ENCODE measurements at regions not wholly inside any gene's neighbourhood (a gene's known extent, or its start where the extent isn't known, plus 50 kb on each side); places are given as distances from the start of the nearest gene placed in this dataset.

DNA sequence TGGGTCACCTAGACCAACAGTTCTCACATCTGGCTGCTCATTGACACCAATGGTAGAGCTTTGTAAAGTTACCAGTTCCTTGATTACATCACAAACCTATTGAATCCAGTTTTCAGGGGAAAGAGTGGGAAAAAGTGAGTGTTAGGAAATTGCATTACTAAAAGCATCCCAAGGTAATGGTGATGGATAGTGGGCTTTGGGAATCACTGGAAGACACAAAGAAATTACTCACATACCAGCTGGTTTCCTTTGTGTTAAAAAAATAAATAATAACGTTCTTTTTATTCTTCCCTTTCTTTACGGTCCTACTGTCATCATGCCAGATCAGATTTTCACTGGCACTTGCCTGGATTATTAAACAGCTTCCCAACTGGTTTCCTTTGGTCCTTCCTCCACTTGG lies 370.7 kb downstream of the RFPL4B start:
- no peak for DNase-seq (ENCODE audit: low read depth in 2 of 2)

DNA sequence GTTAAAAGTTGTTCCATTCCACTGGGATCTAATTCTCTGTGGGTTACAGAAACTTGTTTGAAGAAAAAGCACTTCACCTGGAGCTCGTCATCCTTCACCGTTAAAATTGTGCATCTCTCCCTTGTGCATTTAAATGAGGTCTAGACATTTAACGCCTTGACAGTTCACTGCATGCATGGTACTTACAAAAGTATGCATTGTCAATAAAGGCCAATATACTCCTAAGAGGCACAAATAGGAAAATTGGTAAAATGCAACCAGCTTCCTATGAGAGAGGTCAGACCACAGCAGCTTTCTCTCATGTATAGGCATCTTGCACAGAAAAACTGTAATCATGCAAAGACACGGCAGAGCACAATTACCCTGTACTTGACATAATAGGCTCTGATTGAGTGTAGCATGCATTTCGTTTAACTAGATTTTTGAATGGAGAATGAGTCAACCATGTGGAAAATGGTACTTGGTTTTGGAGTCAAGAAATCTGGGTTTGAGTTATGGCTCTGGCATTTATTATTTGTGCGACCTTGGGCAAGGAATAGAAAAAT lies 378.5 kb downstream of the RFPL4B start:
- no peak for DNase-seq (ENCODE audit: low read depth in 2 of 2)

DNA sequence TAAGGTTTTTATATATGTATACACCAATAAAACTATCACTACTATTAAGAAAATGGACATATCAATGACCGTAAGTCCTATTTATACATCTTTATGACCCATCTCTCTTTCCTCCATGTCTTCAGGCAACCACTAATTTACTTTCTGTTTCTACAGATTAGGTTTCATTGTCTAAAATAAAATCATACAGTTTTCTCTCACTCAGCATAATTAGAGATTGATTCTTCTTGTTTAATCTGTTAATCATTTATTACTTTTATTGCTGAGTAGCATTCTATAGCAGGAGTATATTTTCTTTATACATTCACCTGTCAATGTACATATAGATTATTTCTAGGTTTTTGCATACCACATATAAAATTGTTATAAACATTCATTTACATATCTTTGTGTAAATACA lies 388.0 kb downstream of the RFPL4B start:
- no peak for DNase-seq (ENCODE audit: low read depth in 2 of 2)

DNA sequence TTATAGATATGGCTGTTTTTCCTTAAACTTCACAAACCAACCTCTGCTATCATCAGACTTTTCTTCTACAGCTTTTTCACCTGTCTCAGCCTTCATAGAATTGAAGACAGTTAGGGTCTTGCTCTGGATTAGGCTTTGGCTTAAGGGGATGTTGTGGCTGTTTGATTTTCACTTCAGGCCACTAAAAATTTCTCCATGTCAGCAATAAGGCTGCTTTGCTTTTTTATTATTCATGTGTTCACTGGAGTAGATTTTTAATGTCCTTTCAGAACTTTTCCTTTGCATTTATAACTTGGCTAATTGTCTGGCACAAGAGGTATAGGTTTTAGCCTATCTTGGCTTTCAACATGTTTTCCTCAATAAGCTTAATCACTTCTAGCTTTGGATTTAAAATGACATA lies 392.6 kb downstream of the RFPL4B start:
- no peak for DNase-seq (ENCODE audit: low read depth in 2 of 2)

DNA sequence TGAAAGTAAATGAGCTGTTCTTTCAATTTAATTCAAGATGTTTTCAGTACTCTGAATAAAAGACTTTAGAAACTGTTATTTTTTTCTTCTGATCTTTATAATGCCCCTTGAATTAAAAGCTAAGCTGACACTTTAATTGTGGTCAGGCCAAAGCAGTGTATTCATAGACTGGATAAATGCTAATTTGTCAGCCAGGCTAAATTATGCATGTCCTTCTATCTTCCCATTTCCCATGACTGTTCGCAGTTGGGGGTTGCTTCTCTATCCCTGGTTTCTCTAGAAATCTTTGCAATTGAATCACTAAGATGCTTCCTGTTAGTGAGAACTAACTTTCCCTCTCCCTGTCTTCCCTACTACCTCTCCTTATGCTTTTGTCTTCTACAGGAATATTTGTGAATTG lies 396.2 kb downstream of the RFPL4B start:
- no peak for DNase-seq (ENCODE audit: low read depth in 2 of 2)

DNA sequence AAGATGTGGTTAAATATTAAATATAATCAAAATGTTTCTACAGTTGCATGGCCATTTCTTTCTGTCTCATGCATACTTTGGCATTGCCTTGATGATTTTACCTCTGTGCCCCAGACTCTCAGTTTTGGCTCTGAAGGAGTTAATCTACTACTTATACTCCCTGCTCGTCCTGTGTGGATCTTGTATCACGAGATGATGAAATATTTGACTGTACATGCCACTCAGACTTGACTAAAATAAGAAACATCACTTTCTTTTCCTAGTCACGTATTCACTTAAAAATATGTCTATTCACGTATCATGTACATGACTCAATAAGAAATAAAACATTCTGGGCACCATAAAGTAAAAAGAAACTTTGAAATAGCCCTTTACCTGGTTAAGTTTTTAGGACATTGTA lies 397.7 kb downstream of the RFPL4B start:
- no peak for DNase-seq (ENCODE audit: low read depth in 2 of 2)

DNA sequence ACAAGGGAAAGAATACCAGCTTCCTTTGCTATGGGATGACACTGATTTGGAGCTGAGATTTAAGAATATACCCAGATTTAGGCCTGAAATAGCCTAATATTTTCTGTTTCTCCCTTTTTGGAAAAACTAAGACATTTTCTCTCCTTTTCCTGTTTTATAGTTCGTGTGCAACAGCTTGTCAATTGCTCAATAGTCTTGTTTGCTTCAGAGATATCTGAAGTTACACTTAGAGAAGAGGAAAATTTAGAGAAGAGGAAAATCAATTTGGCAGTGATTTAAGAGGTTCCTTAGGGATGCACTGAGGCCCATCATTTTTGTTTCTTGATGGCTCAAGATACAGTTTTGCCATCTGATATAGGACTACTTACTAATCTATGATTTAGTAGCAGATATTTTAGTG lies 398.6 kb downstream of the RFPL4B start:
- DNase-seq (ENCODE audit: low read depth in 2 of 2), result no peak

DNA sequence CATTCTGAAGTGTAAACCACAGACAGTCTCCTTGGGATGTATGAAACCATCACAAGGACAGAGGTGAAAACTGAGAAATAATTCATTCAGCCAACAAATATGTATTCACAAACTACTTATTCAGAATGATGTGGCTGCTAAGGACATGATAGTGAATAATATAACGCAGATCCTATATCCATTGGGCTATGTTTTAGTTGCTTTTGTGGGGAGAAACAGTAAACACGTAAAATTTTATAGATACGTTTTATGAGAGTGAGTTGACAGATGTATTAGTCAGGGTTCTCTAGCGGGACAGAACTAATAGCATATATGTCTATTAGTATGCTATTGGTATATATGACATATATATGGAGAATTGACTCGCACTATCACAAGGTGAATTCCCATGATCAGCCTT lies 402.5 kb downstream of the RFPL4B start:
- no peak for DNase-seq (ENCODE audit: low read depth in 2 of 2)

DNA sequence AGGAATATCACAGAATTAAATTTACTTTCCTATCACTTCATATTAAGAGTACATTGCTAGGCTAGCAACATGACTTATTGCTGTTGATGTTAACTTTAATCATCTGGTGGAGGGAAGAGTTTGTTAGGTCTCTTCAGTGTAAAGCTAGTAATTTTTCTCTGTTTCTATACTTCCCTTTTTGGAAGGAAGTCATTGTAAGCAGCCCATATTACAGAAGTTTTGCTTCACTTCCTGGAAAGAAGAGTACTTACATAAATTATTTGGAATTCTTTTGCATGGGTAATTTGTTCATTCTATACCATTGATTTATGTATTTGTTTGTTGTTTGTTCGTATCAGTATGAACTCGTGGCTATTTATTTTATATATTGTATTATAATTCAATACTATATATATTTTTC lies 405.2 kb downstream of the RFPL4B start:
- DNase-seq (ENCODE audit: low read depth in 2 of 2), result no peak

DNA sequence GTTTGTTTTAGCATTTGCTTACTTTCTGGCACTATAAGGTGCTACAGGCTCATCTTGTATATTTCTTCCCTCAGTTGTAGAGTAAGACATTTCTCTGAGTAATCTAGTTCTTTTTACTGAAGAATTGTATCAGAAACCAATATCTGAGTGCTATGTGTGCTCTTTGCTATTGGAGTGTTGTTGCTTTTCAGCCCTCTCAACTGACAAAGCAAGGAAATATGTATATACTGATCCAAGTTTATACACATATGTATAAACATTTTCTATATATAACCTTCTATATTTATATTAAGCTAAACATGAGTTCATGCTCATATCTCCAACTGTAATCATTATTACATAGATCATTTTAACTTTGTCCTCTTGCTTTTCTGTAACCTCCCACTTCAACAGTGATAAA lies 405.7 kb downstream of the RFPL4B start:
- DNase-seq (ENCODE audit: low read depth in 2 of 2), result no peak

DNA sequence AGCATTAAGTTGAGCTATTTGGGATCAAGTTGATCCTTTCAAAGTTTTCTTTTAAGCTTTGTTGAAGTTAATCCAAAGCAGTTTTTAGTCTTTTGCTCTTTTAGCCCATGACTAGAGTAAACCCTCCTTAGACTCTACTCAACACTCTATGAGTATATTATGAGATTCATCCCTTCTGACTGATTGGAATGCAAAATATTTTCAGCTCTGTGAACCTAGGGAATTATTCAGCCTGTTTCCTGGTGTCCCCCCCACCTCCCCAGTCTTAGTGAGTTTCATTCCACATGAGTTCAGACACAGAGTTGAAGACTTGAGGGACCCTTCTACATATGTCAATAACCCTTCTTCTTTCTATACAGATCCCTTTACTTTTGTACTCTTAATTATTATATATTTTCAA lies 413.7 kb downstream of the RFPL4B start:
- no peak for DNase-seq (ENCODE audit: low read depth in 2 of 2)

DNA sequence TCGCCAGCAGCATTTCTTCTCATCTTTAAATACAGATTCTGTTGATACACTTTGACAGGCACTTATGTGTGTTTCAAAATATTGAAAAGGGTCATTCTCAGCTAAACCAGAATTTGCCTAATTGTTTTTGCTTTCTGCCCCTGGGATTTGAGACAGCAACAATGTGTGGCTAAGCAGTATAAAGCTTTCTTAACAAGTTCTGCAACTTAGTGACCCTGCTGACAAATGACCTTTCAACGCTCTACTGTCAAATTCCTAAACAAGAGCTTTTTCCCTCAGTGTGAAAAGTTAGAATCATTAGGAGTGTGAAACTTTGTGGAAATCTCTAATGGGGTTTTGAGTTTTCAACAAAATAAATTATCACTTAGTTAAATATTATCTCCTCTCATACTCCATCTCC lies 414.6 kb downstream of the RFPL4B start:
- no peak for DNase-seq (ENCODE audit: low read depth in 2 of 2)

DNA sequence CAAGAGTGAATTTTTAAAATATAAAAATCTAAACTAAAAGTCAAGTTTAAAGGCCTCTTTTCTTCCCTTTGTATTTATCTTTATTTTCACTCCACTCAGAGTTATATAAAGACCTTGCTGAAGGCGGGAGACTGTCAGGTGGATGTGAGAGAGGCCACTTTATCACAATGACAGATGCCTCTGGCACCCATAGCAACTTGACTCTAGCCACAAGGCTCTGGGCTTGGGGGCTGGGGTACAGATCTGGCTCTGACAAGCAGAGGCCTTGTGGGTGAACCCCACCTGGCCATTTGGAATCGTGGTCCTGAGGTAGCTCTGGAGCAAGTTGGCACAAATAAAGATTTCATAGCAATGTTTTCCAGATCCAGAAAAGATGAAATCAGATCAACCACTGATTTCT lies 417.2 kb downstream of the RFPL4B start:
- DNase-seq (ENCODE audit: low read depth in 2 of 2), result no peak

DNA sequence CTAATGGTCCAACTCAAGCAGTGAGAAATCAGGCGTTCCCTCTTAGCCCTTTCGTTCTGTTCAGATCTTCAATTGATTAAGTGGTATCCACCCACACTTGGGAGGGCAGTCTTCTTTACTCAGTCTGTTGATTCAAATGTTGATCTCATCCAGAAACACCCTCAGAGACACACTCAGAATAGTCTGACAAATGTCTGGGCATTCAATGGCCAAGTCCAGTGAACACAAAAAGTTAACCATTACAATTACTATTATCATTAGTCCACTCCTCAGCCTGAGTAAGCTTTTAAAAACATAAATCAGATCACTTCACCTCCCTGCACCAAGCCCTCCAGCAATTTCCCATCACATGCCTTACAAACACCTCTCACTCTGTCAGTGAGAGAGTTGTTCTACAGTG lies 423.2 kb downstream of the RFPL4B start:
- no peak for DNase-seq (ENCODE audit: low read depth in 2 of 2)

DNA sequence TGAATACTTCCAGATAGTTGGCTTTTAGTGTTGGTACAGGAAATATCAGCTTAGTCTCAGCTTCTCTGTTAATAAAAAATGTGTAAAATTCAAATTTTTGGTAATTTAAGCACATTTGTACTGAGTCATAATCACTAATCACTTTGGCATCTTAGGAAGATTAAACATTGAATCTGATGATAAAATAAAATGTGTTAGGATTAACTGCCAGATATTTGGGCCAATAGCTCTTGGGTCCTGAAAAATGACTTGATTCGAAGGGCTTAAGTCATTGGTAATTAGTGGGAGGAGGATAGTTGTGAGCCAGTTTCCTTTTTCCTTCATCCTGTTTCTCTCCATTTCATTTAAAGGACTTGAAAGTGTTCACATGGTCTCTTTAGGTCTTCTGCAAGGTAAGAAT lies 426.1 kb downstream of the RFPL4B start:
- no peak for DNase-seq (ENCODE audit: low read depth in 2 of 2)

DNA sequence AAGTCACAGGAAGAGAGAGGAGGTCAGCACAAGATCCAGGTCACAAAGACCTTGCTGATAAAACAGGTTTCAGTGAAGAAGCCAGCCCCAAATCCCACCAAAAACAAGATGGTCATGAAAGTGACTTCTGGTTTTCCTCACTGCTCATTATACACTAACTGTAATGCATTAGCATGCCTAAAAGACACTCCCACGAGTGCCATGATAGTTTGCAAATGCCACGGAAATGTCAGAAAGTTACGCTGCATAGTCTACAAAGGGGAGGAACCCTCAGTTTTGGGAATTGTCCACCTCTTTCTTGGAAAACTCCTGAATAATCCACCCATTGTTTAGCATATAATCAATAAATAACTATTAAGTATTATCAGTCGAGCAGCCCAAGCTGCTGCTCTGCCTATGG lies 427.2 kb downstream of the RFPL4B start:
- DNase-seq (ENCODE audit: low read depth in 2 of 2), result no peak

DNA sequence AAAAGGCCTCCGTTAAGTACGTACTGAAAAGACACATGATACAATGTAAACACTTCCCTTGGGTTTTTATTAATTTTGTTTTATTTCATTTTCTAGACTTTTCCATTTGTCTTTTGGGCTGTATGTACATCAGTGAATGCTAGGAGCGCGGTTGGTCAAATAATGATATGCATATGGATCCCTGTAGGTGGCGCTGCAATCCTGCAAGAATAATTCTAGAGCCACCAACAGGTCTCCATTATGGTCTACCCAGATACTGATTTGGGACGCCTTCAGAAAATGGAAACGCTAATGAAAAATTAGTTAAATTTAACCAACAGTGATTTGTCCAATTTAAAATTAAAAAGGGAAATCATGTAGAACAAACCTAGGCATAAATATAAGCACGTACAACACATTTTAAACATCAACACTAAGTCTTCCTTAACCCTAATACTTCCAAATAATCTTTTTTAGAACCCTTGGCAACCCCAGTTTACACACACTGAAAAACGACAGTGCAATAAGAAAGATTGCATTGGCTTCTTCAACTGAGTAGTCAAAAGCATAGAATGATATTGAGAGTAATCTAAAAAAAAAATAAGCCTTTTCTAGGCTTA lies 433.5 kb downstream of the RFPL4B start:
- no peak for DNase-seq (ENCODE audit: low read depth in 2 of 2)

DNA sequence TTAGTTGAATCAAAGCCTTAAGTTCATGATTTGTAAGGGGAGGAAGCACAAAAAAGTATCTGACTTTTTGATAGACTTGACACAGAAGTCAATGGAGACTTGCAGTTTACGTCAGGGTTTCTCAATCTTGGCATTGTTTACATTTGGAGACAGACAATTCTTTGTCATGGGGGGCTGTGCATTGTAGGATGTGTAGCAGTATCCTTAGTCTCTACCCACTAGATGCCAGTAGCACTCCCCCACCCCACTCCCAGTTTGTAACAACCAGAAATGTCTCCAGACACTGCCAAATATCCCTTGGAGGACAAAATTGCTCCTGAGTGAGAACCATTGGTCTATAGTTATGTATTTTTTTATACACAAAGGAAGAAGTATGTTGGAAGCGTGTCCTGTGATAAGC lies 434.1 kb downstream of the RFPL4B start:
- no peak for DNase-seq (ENCODE audit: low read depth in 2 of 2)

DNA sequence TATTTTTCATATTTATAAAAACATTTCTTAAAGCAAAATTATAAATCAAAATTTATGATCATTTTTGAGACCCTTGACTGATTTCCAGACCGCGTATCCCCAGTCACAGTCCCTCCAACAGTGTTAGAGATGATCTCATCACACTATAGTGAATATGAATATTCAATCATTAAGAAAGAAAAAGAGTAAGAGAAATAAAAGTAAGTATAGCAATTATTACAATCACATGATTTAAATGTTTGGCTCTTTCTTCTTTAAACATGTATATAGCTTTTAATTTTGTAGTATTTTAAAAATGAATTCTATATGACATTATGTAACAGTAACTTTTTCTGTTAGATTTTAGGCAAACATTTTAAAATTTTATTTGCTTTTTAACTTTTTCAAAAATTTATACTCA lies 438.3 kb downstream of the RFPL4B start:
- DNase-seq (ENCODE audit: low read depth in 2 of 2), result no peak

DNA sequence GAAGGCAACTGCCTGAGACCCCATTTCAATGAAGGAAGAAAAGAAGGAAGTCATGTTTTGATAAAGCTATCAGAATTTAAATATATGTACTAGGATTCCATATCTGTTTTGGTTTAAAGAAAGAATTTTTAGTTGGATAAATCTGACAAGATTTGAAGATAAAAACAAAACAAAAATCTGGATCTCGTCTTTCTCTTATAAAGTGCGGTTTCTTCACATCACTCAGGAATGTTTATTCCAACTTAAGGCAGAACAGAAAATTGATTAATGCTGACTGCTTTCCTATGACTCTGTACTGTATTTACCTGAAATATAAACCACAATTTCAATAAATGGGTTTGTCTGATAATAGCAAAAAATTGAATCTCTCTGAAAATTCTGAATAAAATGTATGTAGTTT lies 439.7 kb downstream of the RFPL4B start:
- no peak for DNase-seq (ENCODE audit: low read depth in 2 of 2)

DNA sequence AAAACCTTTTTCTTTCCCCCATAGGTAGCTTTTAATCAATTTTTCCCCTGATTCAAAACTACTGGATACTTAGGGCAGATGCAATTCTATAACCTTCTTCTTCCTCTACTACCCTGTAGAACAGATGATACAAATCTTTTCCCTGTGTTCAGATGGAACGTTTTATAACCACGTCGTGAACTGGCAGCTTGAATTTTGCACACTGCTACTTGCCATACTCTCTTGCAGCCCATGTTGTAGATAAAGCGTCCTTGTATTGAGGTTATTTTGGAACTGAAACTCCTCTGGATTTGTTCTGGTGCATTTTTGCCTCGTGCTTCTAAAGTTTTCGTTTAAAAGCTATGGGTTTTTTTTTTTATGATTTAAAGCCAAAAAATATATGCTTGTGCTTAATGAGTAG lies 440.2 kb downstream of the RFPL4B start:
- no peak for DNase-seq (ENCODE audit: low read depth in 2 of 2)

DNA sequence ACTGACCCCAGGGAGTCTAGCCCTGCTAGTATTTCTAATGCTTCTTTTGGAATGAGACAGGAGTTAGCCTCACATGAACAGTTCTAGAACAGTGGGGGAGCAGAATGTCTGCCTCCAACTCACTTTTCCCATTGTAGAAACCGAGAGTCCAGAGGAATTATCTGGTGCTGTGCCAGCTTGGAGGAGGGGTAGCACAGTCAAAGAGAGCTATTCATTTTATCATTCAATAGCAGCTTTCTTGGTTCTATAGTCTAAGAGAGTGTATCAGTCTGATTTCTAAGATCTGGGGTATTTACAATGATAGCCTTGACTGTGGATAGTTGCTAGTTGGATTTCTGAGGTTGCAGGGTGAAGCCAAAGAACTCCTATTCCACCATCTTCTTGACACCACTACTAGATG lies 448.2 kb downstream of the RFPL4B start:
- no peak for DNase-seq (ENCODE audit: low read depth in 2 of 2)

DNA sequence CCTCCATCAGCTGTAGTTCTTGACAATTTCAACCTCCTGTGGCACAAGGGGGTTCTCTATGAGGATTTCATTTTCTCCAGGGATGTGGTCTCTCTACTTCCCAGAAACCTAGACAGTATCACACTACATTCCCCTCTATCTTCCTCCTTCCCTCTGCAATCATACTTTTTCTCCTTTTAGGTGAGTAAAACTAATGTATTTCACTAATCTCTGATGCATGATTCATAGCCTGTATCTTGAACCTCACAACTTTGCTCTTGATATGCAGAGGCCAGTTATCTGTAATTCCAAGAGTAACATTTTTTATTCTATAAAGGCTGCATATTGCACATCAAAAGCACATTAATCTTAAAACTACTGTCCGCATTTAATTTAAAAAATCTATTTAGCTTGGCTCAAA lies 449.6 kb downstream of the RFPL4B start:
- no peak for DNase-seq (ENCODE audit: low read depth in 2 of 2)

DNA sequence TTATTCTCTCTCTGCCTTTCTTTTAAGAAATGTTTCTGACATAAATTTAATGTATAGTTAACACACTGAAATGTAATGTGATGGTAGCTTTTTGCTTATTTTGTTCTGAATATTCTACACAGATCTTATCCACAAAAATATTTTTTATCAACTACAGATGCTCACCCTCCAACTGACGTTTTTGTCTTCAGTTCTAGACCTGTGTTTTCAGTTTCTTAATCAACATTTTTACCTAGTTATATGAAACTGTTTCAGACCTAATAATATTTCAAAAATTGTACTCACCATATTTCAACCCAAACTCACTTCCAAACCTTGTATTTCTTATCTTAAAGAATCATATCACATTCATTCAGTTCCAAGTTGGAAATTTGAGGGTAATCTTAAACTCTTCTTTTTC lies 452.8 kb downstream of the RFPL4B start:
- no peak for DNase-seq (ENCODE audit: low read depth in 2 of 2)

Data from stimulated activated CD8-positive, alpha-beta memory T cell treated with anti-CD3 and anti-CD28 coated beads, Interleukin-7, amount 100 ng/mL, for 4 hours (primary cell).